IMR-90 (cell line): ENCODE measurements at regions not wholly inside any gene's neighbourhood (a gene's known extent, or its start where the extent isn't known, plus 50 kb on each side); places are given as distances from the start of the nearest gene placed in this dataset.

Experiments used
- ATAC-seq: fragments of 200-7000 bp; cut with Tn5 transposase; 2 replicates; pipeline ENCODE4 v1.9.1; 2020; ENCODE audit warnings: low read depth, mild to moderate bottlenecking, moderate library complexity
- BruUV-seq: library from RNA; stranded (reverse); fragments of 400-500 nt; replicated peaks from 2 replicates; lab custom pipeline; 2021; lab: Mats Ljungman, UMichigan
- CTCF ChIA-PET: fragments of 300-600 bp; formaldehyde crosslinking; extraction: SDS; loops from one replicate; lab custom pipeline; 2021; ENCODE audit warnings: antibody characterized with exemption; lab: Yijun Ruan, JAX
- POLR2A ChIA-PET: fragments of 300-600 bp; sonication (Branson Sonifier 250); formaldehyde crosslinking; loops from one replicate; lab custom pipeline; 2022; ENCODE audit warnings: antibody characterized with exemption; ENCODE audit not compliant: unreplicated experiment; lab: Charles Lee
- DNase-seq: peaks from one replicate; pipeline ENCODE4 v3.0.0; 2013
- H2AFZ ChIP-seq: replicated peaks from 2 replicates; pipeline ENCODE3; 2013; ENCODE audit warnings: low read length, mild to moderate bottlenecking; ENCODE audit not compliant: poor library complexity
- H2AK5ac ChIP-seq: 2 replicates; pipeline ENCODE4 v1.6.1; 2013; ENCODE audit warnings: low read depth, low read length, inconsistent platforms
- H2AK9ac ChIP-seq: replicated peaks from 2 replicates; pipeline ENCODE3; 2013; ENCODE audit warnings: mild to moderate bottlenecking, low read depth, low read length, moderate library complexity; ENCODE audit not compliant: poor library complexity
- H2BK120ac ChIP-seq: 2 replicates; pipeline ENCODE4 v1.6.1; 2013; ENCODE audit warnings: low read depth, low read length, inconsistent platforms
- H2BK15ac ChIP-seq: 3 replicates; pipeline ENCODE4 v1.6.1; 2013; ENCODE audit warnings: low read depth, low read length, inconsistent platforms
- H2BK20ac ChIP-seq: 2 replicates; pipeline ENCODE4 v1.6.1; 2013; ENCODE audit warnings: low read depth, mild to moderate bottlenecking, inconsistent platforms, low read length, moderate library complexity
- H2BK5ac ChIP-seq: 2 replicates; pipeline ENCODE4 v1.6.1; 2013; ENCODE audit warnings: mild to moderate bottlenecking, low read depth, low read length, inconsistent platforms; ENCODE audit not compliant: poor library complexity, severe bottlenecking
- H3K14ac ChIP-seq: replicated peaks from 2 replicates; pipeline ENCODE4 v1.6.1; 2013; ENCODE audit warnings: low read depth, low read length, inconsistent platforms
- H3K18ac ChIP-seq: 2 replicates; pipeline ENCODE4 v1.6.1; 2013; ENCODE audit warnings: low read depth, low read length, control low read depth
- H3K23ac ChIP-seq: 2 replicates; pipeline ENCODE4 v1.6.1; 2013; ENCODE audit warnings: low read depth, low read length, inconsistent platforms
- H3K27ac ChIP-seq: 2 replicates; pipeline ENCODE4 v1.5.1; 2013; ENCODE audit warnings: mild to moderate bottlenecking, control low read depth, low read length; ENCODE audit not compliant: insufficient read depth
- H3K27me3 ChIP-seq: 2 replicates; pipeline ENCODE4 v1.6.1; 2013; ENCODE audit warnings: low read length; ENCODE audit not compliant: control insufficient read depth, insufficient read depth
- H3K36me3 ChIP-seq: 2 replicates; pipeline ENCODE4 v1.6.1; 2013; ENCODE audit warnings: low read length, mixed read lengths; ENCODE audit not compliant: control insufficient read depth, insufficient read depth
- H3K4ac ChIP-seq: 2 replicates; pipeline ENCODE4 v1.6.1; 2013; ENCODE audit warnings: low read depth, low read length, inconsistent platforms
- H3K4me1 ChIP-seq: 2 replicates; pipeline ENCODE4 v1.6.1; 2013; ENCODE audit warnings: low read length, mixed read lengths; ENCODE audit not compliant: control insufficient read depth, insufficient read depth
- H3K4me2 ChIP-seq: 2 replicates; pipeline ENCODE4 v1.6.1; 2013; ENCODE audit warnings: low read depth, mild to moderate bottlenecking, control low read depth, low read length, moderate library complexity
- H3K4me3 ChIP-seq: 2 replicates; pipeline ENCODE4 v1.5.1; 2013; ENCODE audit warnings: low read depth, mild to moderate bottlenecking, control low read depth, low read length, moderate library complexity; ENCODE audit not compliant: insufficient read depth
- H3K56ac ChIP-seq: 2 replicates; pipeline ENCODE4 v1.6.1; 2013; ENCODE audit warnings: low read length, inconsistent platforms; ENCODE audit not compliant: insufficient read depth; ENCODE audit errors: extremely low read depth
- H3K79me1 ChIP-seq, 2 experiments: 2 replicates each; pipeline ENCODE4 v1.6.1; 2013; ENCODE audit warnings: low read length in 2 of 2, inconsistent platforms in 1 of 2, low read depth in 1 of 2
- H3K9ac ChIP-seq: 2 replicates; pipeline ENCODE4 v1.6.1; 2013; ENCODE audit warnings: low read depth, low read length, control low read depth
- H3K9me1 ChIP-seq: 2 replicates; pipeline ENCODE4 v1.6.1; 2013; ENCODE audit warnings: low read length, inconsistent platforms; ENCODE audit not compliant: insufficient read depth
- H3K9me3 ChIP-seq: 2 replicates; pipeline ENCODE4 v1.6.1; 2013; ENCODE audit warnings: low read length; ENCODE audit not compliant: control insufficient read depth, insufficient read depth
- H4K20me1 ChIP-seq: 2 replicates; pipeline ENCODE4 v1.6.1; 2013; ENCODE audit warnings: low read length, inconsistent platforms; ENCODE audit not compliant: insufficient read depth
- H4K5ac ChIP-seq: 2 replicates; pipeline ENCODE4 v1.6.1; 2013; ENCODE audit warnings: mild to moderate bottlenecking, low read depth, low read length, control low read depth
- H4K8ac ChIP-seq, 2 experiments: 2 replicates each; pipeline ENCODE4 v1.6.1; 2013; ENCODE audit warnings: low read depth in 2 of 2, low read length in 2 of 2, control low read depth in 1 of 2, inconsistent platforms in 1 of 2
- H4K91ac ChIP-seq: 2 replicates; pipeline ENCODE4 v1.6.1; 2013; ENCODE audit warnings: low read depth, low read length, inconsistent platforms; ENCODE audit not compliant: insufficient read depth
- BHLHE40 ChIP-seq: fragments of 150-350 bp; IDR thresholded peaks from 2 replicates; pipeline ENCODE4 v1.6.1; 2016; ENCODE audit warnings: mild to moderate bottlenecking, low read depth, low read length
- CEBPB ChIP-seq: IDR thresholded peaks from 2 replicates; pipeline ENCODE4 v1.6.1; 2012; ENCODE audit warnings: low read depth, low read length, improper control_type of control experiment
- CHD1 ChIP-seq: IDR thresholded peaks from 2 replicates; pipeline ENCODE4 v1.6.1; 2012; ENCODE audit warnings: low read depth, low read length, improper control_type of control experiment
- CTCF ChIP-seq: conservative IDR thresholded peaks from 2 replicates; pipeline ENCODE4 v1.5.1; 2012; ENCODE audit warnings: mild to moderate bottlenecking, low read depth, low read length, improper control_type of control experiment
- ELK1 ChIP-seq: fragments of 150-350 bp; IDR thresholded peaks from 2 replicates; pipeline ENCODE4 v1.6.1; 2016; ENCODE audit warnings: low read depth, mild to moderate bottlenecking, low read length, moderate library complexity, borderline replicate concordance
- FOS ChIP-seq: fragments of 150-350 bp; IDR thresholded peaks from 2 replicates; pipeline ENCODE4 v1.6.1; 2016; ENCODE audit warnings: low read depth, low read length
- MAFK ChIP-seq: IDR thresholded peaks from 2 replicates; pipeline ENCODE4 v1.6.1; 2012; ENCODE audit warnings: low read depth, low read length, improper control_type of control experiment
- MAZ ChIP-seq: IDR thresholded peaks from 2 replicates; pipeline ENCODE4 v1.6.1; 2012; ENCODE audit warnings: low read depth, mild to moderate bottlenecking, low read length, improper control_type of control experiment, moderate library complexity, borderline replicate concordance
- MXI1 ChIP-seq: IDR thresholded peaks from 2 replicates; pipeline ENCODE4 v1.6.1; 2012; ENCODE audit warnings: low read depth, mild to moderate bottlenecking, low read length, moderate library complexity, borderline replicate concordance
- NFE2L2 ChIP-seq: fragments of 150-350 bp; IDR thresholded peaks from 2 replicates; pipeline ENCODE4 v1.6.1; 2016; ENCODE audit warnings: low read depth, mild to moderate bottlenecking, low read length
- POLR2A ChIP-seq: IDR thresholded peaks from 2 replicates; pipeline ENCODE4 v1.6.1; 2012; ENCODE audit warnings: mild to moderate bottlenecking, low read depth, low read length
- RAD21 ChIP-seq: IDR thresholded peaks from 2 replicates; pipeline ENCODE4 v1.6.1; 2012; ENCODE audit warnings: low read length, improper control_type of control experiment
- RCOR1 ChIP-seq: IDR thresholded peaks from 2 replicates; pipeline ENCODE4 v1.6.1; 2012; ENCODE audit warnings: mild to moderate bottlenecking, low read length, improper control_type of control experiment; ENCODE audit not compliant: insufficient replicate concordance
- RFX5 ChIP-seq: IDR thresholded peaks from 2 replicates; pipeline ENCODE4 v1.8.0; 2012; ENCODE audit warnings: low read depth, mild to moderate bottlenecking, low read length, moderate library complexity
- SMC3 ChIP-seq: fragments of 150-350 bp; IDR thresholded peaks from 2 replicates; pipeline ENCODE4 v1.6.1; 2016; ENCODE audit warnings: low read depth, mild to moderate bottlenecking, antibody characterized with exemption, low read length, moderate library complexity
- USF2 ChIP-seq: fragments of 150-350 bp; IDR thresholded peaks from 2 replicates; pipeline ENCODE4 v1.6.1; 2017; ENCODE audit warnings: mild to moderate bottlenecking, antibody characterized with exemption, low read length, low read depth
- WGBS, 2 experiments: methylation state at CpG; one replicate each; pipeline versions ENCODE4 v1.1.5 to v1.1.7; 2013; ENCODE audit warnings: missing lambda C conversion rate in 2 of 2; ENCODE audit not compliant: insufficient read length in 1 of 2; ENCODE audit errors: extremely low coverage in 2 of 2; 5-methylcytosine and 5-hydroxymethylcytosine counted together
- dilution Hi-C: fragments of 300-500 bp; cut with HindIII; formaldehyde crosslinking; loops from one replicate; pipeline ENCODE4 v1.14.3; 2018; ENCODE audit warnings: low sequenced_read_pairs; ENCODE audit not compliant: unreplicated experiment
- in situ Hi-C: fragments of 300-500 bp; cut with MboI; formaldehyde crosslinking; loops from 3 replicates; pipeline ENCODE4 v1.14.3; 2019; ENCODE audit warnings: low sequenced_read_pairs, inconsistent platforms, mixed read lengths
- intact Hi-C: fragments of 100-400 bp; cut with micrococcal nuclease; formaldehyde crosslinking; loops from 2 replicates; pipeline ENCODE4 v1.10.0; 2022

GRCh38 chr5:44242791-44243190 lies 146.4 kb downstream of the FGF10 start:
- H3K9me1 ChIP-seq: no peaks in the 10 kb centered on the region
- no peak overlapping the region for H3K56ac ChIP-seq
- no peak overlapping the region for H2BK5ac ChIP-seq
- H4K5ac ChIP-seq: no peak overlapping the region
- TF ChIP-seq BHLHE40 (no peak), RAD21 (no peak), CEBPB (no peak), USF2 (no peak), FOS (no peak), POLR2A (no peak), RFX5 (no peak), MXI1 (no peak), MAFK (no peak), RCOR1 (no peak), MAZ (no peak), NFE2L2 (no peak), ELK1 (no peak), SMC3 (no peak), CHD1 (no peak), CTCF (no peak)
- CTCF ChIA-PET: no interaction called here
- no peaks in the 10 kb centered on the region for H3K79me1 ChIP-seq
- no peak overlapping the region for H3K4me2 ChIP-seq
- H4K20me1 ChIP-seq: no peaks in the 10 kb centered on the region
- no peak overlapping the region for H4K8ac ChIP-seq
- H2BK15ac ChIP-seq: no peak overlapping the region
- no peak overlapping the region for H2BK20ac ChIP-seq
- no peak overlapping the region for H3K27ac ChIP-seq
- no peak overlapping the region for H3K4me3 ChIP-seq
- no peaks in the 10 kb centered on the region for H3K4me1 ChIP-seq
- BruUV-seq: no TSS peak
- in situ Hi-C loops (no loop called here), intact Hi-C loops (no loop called here), dilution Hi-C loops (no loop called here)
- ATAC-seq: no peak
- no peaks in the 10 kb centered on the region for H3K36me3 ChIP-seq
- H3K23ac ChIP-seq: no peak overlapping the region
- no peaks in the 10 kb centered on the region for H3K27me3 ChIP-seq
- POLR2A ChIA-PET: no interaction called here
- H3K4ac ChIP-seq: no peak overlapping the region
- H3K18ac ChIP-seq: no peak overlapping the region
- no peak for DNase-seq
- H2AK5ac ChIP-seq: no peak overlapping the region
- H3K9me3 ChIP-seq: no peaks in the 10 kb centered on the region; the same call in 1 of the 2 replicates
- no peak overlapping the region for H3K9ac ChIP-seq
- H4K91ac ChIP-seq: no peak overlapping the region
- no peak overlapping the region for H2BK120ac ChIP-seq
- no peak overlapping the region for H2AK9ac ChIP-seq
- WGBS, 2 experiments: no CpG with 5 or more reads among the region's 1 CpG
- no peak overlapping the region for H2AFZ ChIP-seq
- no peak overlapping the region for H3K14ac ChIP-seq
